Gastrocnemius medialis (tissue), 4 donors: ENCODE measurements at regions not wholly inside any gene's neighbourhood (a gene's known extent, or its start where the extent isn't known, plus 50 kb on each side); places are given as distances from the start of the nearest gene placed in this dataset.

Source experiments
- ATAC-seq, 2 donors: fragments of 150-250 bp; one replicate each; pipeline ENCODE4 v1.9.1; 2016
- DNase-seq, 2 donors: peaks; one replicate each; pipeline ENCODE4 v3.0.0-alpha.2; 2019
- H3K27ac ChIP-seq, 4 donors: fragments of 200-600 bp; sonication (generic); 1 replicate in 1 of 4; 2 replicates in 3 of 4; pipeline ENCODE4 v1.5.1; 2016 to 2018; ENCODE audit warnings: mild to moderate bottlenecking in 2 of 4, moderate library complexity in 1 of 4
- H3K27me3 ChIP-seq, 3 donors: fragments of 200-600 bp; sonication (generic) in 2 of 3; 1 replicate in 1 of 3; 2 replicates in 2 of 3; pipeline versions ENCODE4 v1.5.1 to v1.6.0; 2016 to 2019; ENCODE audit warnings: mild to moderate bottlenecking in 1 of 3, moderate library complexity in 1 of 3
- H3K36me3 ChIP-seq, 2 donors: fragments of 200-600 bp; sonication (generic) in 1 of 2; one replicate each; pipeline ENCODE4 v1.5.1; 2017 to 2018
- H3K4me1 ChIP-seq, 2 donors: fragments of 200-600 bp; sonication (generic) in 1 of 2; one replicate each; pipeline ENCODE4 v1.5.1; 2016 to 2017; ENCODE audit warnings: mild to moderate bottlenecking in 2 of 2
- H3K4me3 ChIP-seq, 4 donors: fragments of 200-600 bp; sonication (generic) in 3 of 4; 1 replicate in 1 of 4; 2 replicates in 3 of 4; pipeline ENCODE4 v1.5.1; 2016 to 2019; ENCODE audit warnings: mild to moderate bottlenecking in 2 of 4
- H3K9me3 ChIP-seq, 3 donors: fragments of 200-600 bp; sonication (generic) in 2 of 3; 1 replicate in 1 of 3; 2 replicates in 2 of 3; pipeline ENCODE4 v1.5.1; 2016 to 2019
- CTCF ChIP-seq, 5 experiments: fragments of 450-650 bp in 3 of 5; fragments of 200-600 bp in 2 of 5; sonication (generic) in 2 of 5; IDR thresholded peaks in 4 of 5; conservative IDR thresholded peaks in 1 of 5; 1 replicate in 4 of 5; 2 replicates in 1 of 5; pipeline ENCODE4 v1.5.1; 2016 to 2019; ENCODE audit warnings: antibody characterized with exemption in 5 of 5, mild to moderate bottlenecking in 3 of 5, moderate library complexity in 3 of 5
- POLR2A ChIP-seq, 2 donors: fragments of 450-650 bp; IDR thresholded peaks; one replicate each; pipeline ENCODE4 v1.6.1; 2017; ENCODE audit warnings: antibody characterized with exemption in 2 of 2, mild to moderate bottlenecking in 2 of 2, moderate library complexity in 2 of 2
- in situ Hi-C, 4 donors: fragments of 200-750 bp; cut with MboI; loops; one replicate each; pipeline versions ENCODE4 v1.15.0 to v1.8.0; 2017; ENCODE audit warnings: low sequenced_read_pairs in 4 of 4
- intact Hi-C: fragments of 100-400 bp; cut with DNase I; formaldehyde crosslinking; loops from one replicate; pipeline ENCODE4 v1.15.1; 2023; ENCODE audit warnings: low total_unique reads

GRCh38 chr3:5301651-5302297 lies 114.3 kb downstream of the EDEM1 start:
- ATAC-seq, result no peak
- no peaks in the 10 kb centered on the region for H3K4me1 ChIP-seq
- no peak for DNase-seq
- H3K9me3 ChIP-seq, result no peaks in the 10 kb centered on the region
- no peak overlapping the region for H3K27ac ChIP-seq
- TF ChIP-seq POLR2A (IDR thresholded peaks at IDR 0.05) (no peak), CTCF (IDR thresholded peaks at IDR 0.05 in 4 of 5, conservative IDR thresholded peaks at IDR 0.05 in 1 of 5) (no peak)
- in situ Hi-C loops, result no loop called here
- no peak overlapping the region for H3K4me3 ChIP-seq
- intact Hi-C loops, result no loop called here
- no peaks in the 10 kb centered on the region for H3K27me3 ChIP-seq
- H3K36me3 ChIP-seq, result no peaks in the 10 kb centered on the region

GRCh38 chr3:5302661-5303060 lies 115.2 kb downstream of the EDEM1 start:
- H3K27me3 ChIP-seq, result no peaks in the 10 kb centered on the region
- DNase-seq, result no peak

GRCh38 chr3:5304188-5304587 lies 116.7 kb downstream of the EDEM1 start:
- Histone ChIP-seq H3K27ac (no peak overlapping the region), H3K27me3 (no peaks in the 10 kb centered on the region), H3K36me3 (no peaks in the 10 kb centered on the region), H3K4me3 (no peak overlapping the region), H3K9me3 (no peaks in the 10 kb centered on the region), H3K4me1 (no peaks in the 10 kb centered on the region)
- TF ChIP-seq POLR2A (IDR thresholded peaks at IDR 0.05), result no peak
- TF ChIP-seq CTCF (IDR thresholded peaks at IDR 0.05 in 4 of 5, conservative IDR thresholded peaks at IDR 0.05 in 1 of 5), result no peak
- intact Hi-C loops, result no loop called here
- DNase-seq (no peak), ATAC-seq (no peak)
- in situ Hi-C loops, result no loop called here

More at GRCh38 chr3:5302661-5303060, 115.2 kb downstream of the EDEM1 start:
- no peak for ATAC-seq
- no peak overlapping the region for H3K27ac ChIP-seq
- intact Hi-C loops (no loop called here), in situ Hi-C loops (no loop called here)
- no peak overlapping the region for H3K4me3 ChIP-seq
- no peaks in the 10 kb centered on the region for H3K9me3 ChIP-seq
- TF ChIP-seq POLR2A (IDR thresholded peaks at IDR 0.05) (no peak), CTCF (IDR thresholded peaks at IDR 0.05 in 4 of 5, conservative IDR thresholded peaks at IDR 0.05 in 1 of 5) (no peak)
- no peaks in the 10 kb centered on the region for H3K36me3 ChIP-seq
- no peaks in the 10 kb centered on the region for H3K4me1 ChIP-seq

- in situ Hi-C loops, result no loop called here
- peak in 3 of 5 experiments; percentile 37 to 44 (median 42) for TF ChIP-seq CTCF (IDR thresholded peaks at IDR 0.05 in 4 of 5, conservative IDR thresholded peaks at IDR 0.05 in 1 of 5)
- no peak for TF ChIP-seq POLR2A (IDR thresholded peaks at IDR 0.05)
- H3K4me1 ChIP-seq, result no peaks in the 10 kb centered on the region
- intact Hi-C loops, result no loop called here
- no peak for ATAC-seq
- H3K4me3 ChIP-seq, result no peak overlapping the region
- H3K36me3 ChIP-seq, result no peaks in the 10 kb centered on the region
- DNase-seq, result no peak
- no peaks in the 10 kb centered on the region for H3K9me3 ChIP-seq
- H3K27ac ChIP-seq, result no peak overlapping the region
- H3K27me3 ChIP-seq, result no peaks in the 10 kb centered on the region
Observed at GRCh38 chr3:5304789-5305683, 117.5 kb downstream of the EDEM1 start.
